Nephron progenitor cell (in vitro differentiated cells): ENCODE measurements at regions not wholly inside any gene's neighbourhood (a gene's known extent, or its start where the extent isn't known, plus 50 kb on each side); places are given as distances from the start of the nearest gene placed in this dataset.

Source experiments
- DNase-seq: peaks from one replicate; pipeline ENCODE4 v3.0.0; 2021
- H3K27ac Mint-ChIP-seq: 2 replicates; pipeline ENCODE4 v1.8.0; 2021; ENCODE audit warnings: mild to moderate bottlenecking, moderate library complexity, mixed read lengths
- H3K27me3 Mint-ChIP-seq: 2 replicates; pipeline ENCODE4 v1.8.0; 2021; ENCODE audit warnings: mild to moderate bottlenecking, low read depth, mixed read lengths; ENCODE audit not compliant: poor library complexity
- H3K36me3 Mint-ChIP-seq: 2 replicates; pipeline ENCODE4 v1.8.0; 2021; ENCODE audit warnings: low read depth, mixed read lengths
- H3K4me1 Mint-ChIP-seq: 2 replicates; pipeline ENCODE4 v1.8.0; 2021; ENCODE audit warnings: mixed read lengths
- H3K4me3 Mint-ChIP-seq: 2 replicates; pipeline ENCODE4 v1.8.0; 2021; ENCODE audit warnings: mild to moderate bottlenecking, moderate library complexity, mixed read lengths
- H3K9me3 Mint-ChIP-seq: 2 replicates; pipeline ENCODE4 v1.8.0; 2021; ENCODE audit warnings: mild to moderate bottlenecking, moderate library complexity, mixed read lengths
- CTCF ChIP-seq: fragments of 200-600 bp; sonication (generic); IDR thresholded peaks from 2 replicates; pipeline ENCODE4 v1.5.0; 2021; ENCODE audit warnings: antibody characterized with exemption

- H3K36me3 Mint-ChIP-seq = peaks cover 13% of the 10 kb centered on the region
- peaks cover 15% of the 10 kb centered on the region for H3K4me1 Mint-ChIP-seq
- H3K9me3 Mint-ChIP-seq = peaks cover 27% of the 10 kb centered on the region
- no peak overlapping the region for H3K27ac Mint-ChIP-seq
- no peak overlapping the region for H3K4me3 Mint-ChIP-seq
- peaks cover 5% of the 10 kb centered on the region for H3K27me3 Mint-ChIP-seq
- DNase-seq = no peak
- TF ChIP-seq CTCF = no peak
Observed at GRCh38 chr20:11031300-11031699, 357.5 kb upstream of the JAG1 start.

GRCh38 chr20:11032611-11033010 lies 358.8 kb upstream of the JAG1 start:
- no peak overlapping the region for H3K4me3 Mint-ChIP-seq
- no peak overlapping the region for H3K27ac Mint-ChIP-seq
- peaks cover 13% of the 10 kb centered on the region for H3K36me3 Mint-ChIP-seq
- no peak for TF ChIP-seq CTCF
- H3K4me1 Mint-ChIP-seq = peaks cover 22% of the 10 kb centered on the region
- peaks cover 27% of the 10 kb centered on the region for H3K9me3 Mint-ChIP-seq
- no peak for DNase-seq
- H3K27me3 Mint-ChIP-seq = peaks cover 5% of the 10 kb centered on the region

GRCh38 chr20:11034025-11034424 lies 360.2 kb upstream of the JAG1 start:
- TF ChIP-seq CTCF = no peak
- Mint-ChIP-seq H3K27ac (no peak overlapping the region), H3K4me3 (no peak overlapping the region), H3K36me3 (peaks cover 13% of the 10 kb centered on the region), H3K9me3 (peaks cover 27% of the 10 kb centered on the region), H3K4me1 (peaks cover 28% of the 10 kb centered on the region), H3K27me3 (peaks cover 5% of the 10 kb centered on the region)
- DNase-seq = no peak

GRCh38 chr20:11035211-11035610 lies 361.4 kb upstream of the JAG1 start:
- no peak for TF ChIP-seq CTCF
- no peak overlapping the region for H3K27ac Mint-ChIP-seq
- H3K4me1 Mint-ChIP-seq = peaks cover 38% of the 10 kb centered on the region
- H3K9me3 Mint-ChIP-seq = peaks cover 23% of the 10 kb centered on the region
- peaks cover 5% of the 10 kb centered on the region for H3K27me3 Mint-ChIP-seq
- no peak for DNase-seq
- peaks cover 13% of the 10 kb centered on the region for H3K36me3 Mint-ChIP-seq
- H3K4me3 Mint-ChIP-seq = no peak overlapping the region

- H3K4me1 Mint-ChIP-seq = peaks cover 27% of the 10 kb centered on the region
- DNase-seq = no peak
- peaks cover 4% of the 10 kb centered on the region for H3K36me3 Mint-ChIP-seq
- no peak for TF ChIP-seq CTCF
- no peaks in the 10 kb centered on the region for H3K27me3 Mint-ChIP-seq
- peaks cover 23% of the 10 kb centered on the region for H3K9me3 Mint-ChIP-seq
- no peak overlapping the region for H3K4me3 Mint-ChIP-seq
- no peak overlapping the region for H3K27ac Mint-ChIP-seq
Observed at GRCh38 chr20:11041396-11041795, 367.6 kb upstream of the JAG1 start.

- TF ChIP-seq CTCF = no peak
- no peak overlapping the region for H3K27ac Mint-ChIP-seq
- no peak for DNase-seq
- H3K36me3 Mint-ChIP-seq = peaks cover 4% of the 10 kb centered on the region
- H3K4me3 Mint-ChIP-seq = no peak overlapping the region
- peaks cover 20% of the 10 kb centered on the region for H3K4me1 Mint-ChIP-seq
- H3K9me3 Mint-ChIP-seq = peaks cover 23% of the 10 kb centered on the region
- H3K27me3 Mint-ChIP-seq = no peaks in the 10 kb centered on the region
Observed at GRCh38 chr20:11043001-11043400, 369.2 kb upstream of the JAG1 start.
